ENCODE measurements at regions not wholly inside any gene's neighbourhood (a gene's known extent, or its start where the extent isn't known, plus 50 kb on each side); places are given as distances from the start of the nearest gene placed in this dataset.
"Not testable (repeated sequence)": the region's sequence is repeated elsewhere in the genome, so short reads cannot be mapped to it uniquely, and the experiment has no call there.

DNA sequence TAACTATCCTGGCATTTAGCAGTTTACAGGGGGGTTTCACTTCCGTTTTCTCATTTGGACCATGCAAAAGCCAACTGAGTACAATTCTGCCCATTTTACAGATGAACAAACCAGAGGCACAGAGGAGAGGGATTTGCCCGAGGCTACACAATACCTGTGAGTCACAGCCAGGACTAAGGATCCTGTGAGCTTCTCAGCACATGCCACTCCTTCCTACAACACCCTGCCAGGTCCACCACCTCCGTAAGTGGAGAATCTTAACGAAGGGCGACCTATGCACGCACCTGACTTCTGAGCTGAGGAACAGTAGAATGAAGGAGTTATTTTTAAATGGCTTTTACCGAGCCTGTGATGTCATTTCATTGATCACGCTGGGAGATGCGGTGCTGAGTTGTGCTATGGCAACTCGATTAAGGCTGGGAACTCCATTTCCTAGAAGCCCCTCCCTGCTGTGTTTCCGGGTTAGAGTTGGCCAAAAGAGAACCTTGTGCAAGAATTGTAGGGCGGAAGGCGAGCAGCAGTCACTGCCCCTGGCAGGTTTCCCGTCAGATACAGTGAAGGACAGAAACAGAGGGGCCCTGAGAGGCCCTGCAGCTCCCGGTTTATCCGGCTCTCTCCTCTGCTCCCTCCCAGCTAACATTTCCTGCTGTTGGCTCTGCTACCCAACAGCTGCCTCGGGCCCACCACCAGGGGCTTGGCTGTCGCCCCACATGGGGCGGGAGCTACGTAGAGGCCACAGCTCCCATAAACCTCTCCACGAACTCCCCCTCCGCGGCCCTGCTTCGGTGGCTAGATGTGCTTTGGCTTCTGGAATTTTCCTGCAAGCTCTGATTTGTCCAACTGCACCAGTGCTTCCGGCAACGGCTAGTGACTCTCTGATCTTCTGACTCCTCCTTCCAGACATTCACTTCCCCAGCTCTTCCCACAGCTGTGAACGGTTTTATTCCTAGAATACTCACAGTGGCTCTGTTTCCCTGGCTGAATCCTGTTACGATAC, 75.1 kb upstream of the USP9X start:
- DNase-seq, result peak; percentile 19

DNA sequence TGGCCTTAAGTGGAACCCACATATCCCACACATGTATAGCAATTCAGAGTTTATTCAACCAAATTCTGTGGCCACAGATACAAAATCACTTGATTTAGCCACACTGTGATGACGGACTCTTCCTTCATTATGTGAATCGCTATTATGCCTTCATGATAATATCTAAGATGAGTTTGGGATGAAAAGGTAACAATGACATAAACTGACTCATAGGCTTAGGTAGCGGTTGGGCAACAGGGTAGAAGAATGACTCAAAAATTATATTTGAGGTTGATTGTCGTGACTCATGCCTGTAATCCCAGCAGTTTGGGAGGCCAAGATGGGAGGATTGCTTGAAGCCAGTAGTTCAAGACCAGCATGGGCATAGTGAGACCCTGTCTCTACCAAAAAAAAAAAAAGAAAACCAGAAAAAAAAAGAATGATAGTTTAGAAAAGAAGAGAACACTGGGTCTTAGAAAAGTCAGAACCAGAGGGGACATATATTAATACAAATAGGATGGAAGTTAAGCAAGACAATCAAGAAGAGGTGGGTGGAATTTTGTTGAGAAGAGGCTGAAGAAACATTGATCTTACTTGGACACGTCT, 70.4 kb upstream of the USP9X start:
- DNase-seq, result no peak

DNA sequence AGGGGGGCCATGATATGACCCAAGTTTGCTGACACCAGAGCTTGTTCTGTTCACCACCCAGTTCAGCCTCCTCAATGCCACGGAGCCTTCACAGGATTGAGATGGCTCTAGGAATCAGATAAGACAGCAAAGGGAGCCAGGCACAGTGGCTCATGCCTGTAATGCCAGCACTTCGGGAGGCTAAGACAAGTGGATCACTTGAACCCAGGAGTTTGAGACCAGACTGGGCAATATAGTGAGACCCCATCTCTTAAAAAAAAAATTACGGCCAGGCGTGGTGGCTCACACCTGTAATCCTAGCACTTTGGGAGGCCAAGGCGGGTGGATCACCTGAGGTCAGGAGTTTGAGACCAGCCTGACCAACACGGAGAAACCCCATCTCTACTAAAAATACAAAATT, 67.5 kb upstream of the USP9X start:
- not testable (repeated sequence) for DNase-seq

DNA sequence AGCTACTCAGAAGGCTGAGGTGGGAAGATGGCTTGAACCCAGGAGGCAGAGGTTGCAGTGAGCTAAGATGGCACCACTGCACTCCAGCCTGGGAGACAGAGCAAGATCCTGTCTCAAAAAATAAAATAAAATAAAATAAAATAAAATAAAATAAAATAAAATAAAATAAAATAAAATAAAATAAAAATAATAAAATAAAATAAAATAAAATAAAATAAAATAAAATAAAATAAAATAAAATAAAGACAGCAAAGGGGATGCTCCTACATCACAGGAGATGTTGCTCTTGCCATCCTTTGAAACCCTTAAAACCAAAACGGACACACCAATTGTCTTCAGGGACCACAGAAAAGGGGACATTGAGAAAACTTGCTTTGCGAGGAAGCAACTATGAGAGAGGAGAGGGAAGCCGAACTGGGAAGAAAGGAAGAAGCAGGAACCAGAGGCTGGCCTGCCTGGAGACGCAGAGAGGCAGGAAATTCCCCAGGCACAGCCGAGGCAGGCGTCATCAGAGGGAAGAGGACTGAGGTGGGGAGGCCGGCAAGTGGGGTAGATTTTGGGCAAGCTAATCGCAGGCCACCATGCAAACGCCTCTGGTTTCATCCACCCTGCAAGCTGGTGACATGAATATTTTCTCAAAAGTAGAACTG, 66.7 kb upstream of the USP9X start:
- not testable (repeated sequence) for DNase-seq

DNA sequence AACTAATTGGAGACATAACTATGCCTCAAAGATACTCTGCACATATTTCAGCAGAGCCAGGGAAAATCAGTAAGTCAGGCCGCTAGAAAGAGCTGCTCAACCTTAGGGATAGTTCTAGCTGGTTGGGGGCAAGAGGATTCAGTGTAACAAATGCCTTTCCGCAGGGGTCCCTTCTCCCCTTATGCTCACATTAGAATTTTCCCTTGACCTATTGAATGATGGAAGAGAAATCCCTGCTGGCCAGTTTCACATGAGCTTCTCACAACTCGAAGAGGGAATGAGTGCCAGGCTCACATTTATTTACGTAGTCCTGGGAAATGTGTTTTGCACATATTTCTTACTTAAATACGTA, 66.2 kb upstream of the USP9X start:
- DNase-seq, result no peak

DNA sequence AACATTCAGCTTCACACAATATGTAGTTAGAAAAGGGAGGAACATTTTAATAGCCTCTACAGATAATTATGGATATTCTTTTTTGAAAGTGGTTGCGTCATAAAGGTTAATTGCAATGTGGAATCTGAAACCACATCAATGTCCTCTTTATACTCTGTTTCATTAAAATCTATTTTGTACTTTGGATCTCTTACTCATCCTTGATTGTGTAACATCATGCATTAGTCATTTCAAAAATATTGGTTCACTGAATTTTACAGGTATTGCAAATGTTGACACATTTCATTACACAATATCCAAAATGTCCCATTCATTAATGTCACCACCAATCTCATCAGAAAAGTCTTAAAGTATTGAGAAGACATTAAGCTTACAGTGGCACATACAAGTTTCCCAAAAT, 62.7 kb upstream of the USP9X start:
- DNase-seq, result no peak

DNA sequence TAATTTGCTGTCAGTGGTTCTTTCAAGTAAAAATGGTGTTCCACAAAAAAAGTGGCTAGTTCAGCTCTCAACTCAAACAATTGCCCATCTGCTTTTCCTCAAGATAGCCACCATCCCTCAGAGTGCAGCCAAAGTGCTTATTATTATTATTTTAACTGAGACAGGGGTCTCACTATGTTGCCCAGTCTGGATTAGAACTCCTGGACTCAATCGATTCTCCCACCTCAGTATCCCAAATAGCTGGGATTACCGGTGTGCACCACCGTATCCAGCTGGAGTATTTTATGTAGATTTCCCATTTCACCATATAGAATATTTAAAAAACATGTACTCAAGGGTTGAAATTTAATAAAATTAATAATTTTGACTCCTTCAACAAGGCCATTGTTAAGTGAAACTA, 62.1 kb upstream of the USP9X start:
- no peak for DNase-seq

DNA sequence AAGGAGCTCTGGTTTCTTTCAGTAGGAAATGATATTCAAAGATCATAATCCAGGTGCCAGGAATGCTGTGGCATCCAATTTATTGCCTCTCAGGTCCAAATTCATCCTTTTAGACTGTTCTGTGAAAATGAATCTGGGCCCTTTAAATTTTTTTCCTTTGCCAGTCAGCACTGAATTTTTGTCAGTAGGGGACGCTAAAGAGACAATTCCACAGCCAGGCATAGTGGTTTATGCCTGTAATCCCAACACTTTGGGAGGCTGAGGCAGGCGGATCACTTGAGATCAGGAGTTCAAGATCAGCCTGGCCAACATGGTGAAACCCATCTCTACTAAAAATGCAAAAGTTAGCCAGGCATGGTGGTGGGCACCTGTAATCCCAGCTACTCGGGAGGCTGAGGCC, 60.9 kb upstream of the USP9X start:
- DNase-seq, result not testable (repeated sequence)

DNA sequence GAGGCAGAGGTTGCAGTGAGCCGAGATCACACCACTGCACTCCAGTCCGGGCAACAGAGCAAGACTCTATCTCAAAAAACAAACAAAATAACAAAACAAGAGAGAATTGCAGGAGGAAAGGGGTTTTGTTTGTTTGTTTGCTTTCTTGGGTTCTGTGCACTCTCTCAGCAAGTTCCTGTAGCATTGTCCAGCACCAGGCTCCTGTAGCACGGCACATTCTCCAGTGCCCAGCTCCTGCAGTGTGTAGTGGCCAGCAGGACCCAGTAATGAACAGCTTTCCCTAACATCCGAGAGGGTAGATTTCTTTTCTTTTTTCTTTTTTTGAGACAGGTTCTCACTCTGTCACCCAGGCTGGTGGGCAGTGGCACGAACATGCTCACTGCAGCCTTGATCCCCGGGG, 60.5 kb upstream of the USP9X start:
- DNase-seq, result no peak

DNA sequence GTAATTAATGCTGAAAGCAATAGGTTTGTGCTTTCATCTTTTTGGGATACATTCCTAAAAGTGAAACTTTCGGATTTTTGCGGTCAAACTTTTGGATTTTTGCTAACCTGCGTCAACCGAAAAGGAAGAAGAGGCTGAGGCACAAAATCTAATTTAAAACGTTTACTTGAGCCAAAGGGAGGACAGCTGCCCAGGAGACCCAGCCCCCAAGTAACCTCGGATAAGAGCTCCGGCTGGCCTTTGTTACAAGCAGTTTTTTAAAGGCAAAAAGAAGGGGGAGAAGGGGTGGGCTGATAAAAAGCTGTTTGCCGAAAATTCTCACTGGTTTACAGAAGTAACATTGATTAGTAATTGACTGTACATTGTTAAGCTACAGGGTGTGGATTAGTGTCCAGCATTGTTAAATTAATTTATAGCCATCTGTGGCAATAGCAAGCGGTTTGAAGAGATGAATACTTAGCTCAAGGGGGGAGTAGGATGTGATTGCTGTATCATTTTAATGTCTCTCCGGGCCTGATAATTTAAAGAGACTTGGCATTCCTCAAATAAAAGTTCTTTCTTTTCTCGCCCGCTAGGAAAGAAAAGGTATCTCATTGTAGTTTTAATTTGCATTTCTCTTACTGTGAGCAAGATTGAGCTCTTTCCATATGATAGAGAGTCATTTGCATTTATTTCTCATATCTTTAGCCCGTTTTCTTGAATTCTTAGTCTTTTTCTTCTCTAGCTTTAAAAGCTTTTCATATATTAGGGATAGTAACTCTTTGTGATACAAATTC, 59.1 kb upstream of the USP9X start:
- DNase-seq, result no peak

DNA sequence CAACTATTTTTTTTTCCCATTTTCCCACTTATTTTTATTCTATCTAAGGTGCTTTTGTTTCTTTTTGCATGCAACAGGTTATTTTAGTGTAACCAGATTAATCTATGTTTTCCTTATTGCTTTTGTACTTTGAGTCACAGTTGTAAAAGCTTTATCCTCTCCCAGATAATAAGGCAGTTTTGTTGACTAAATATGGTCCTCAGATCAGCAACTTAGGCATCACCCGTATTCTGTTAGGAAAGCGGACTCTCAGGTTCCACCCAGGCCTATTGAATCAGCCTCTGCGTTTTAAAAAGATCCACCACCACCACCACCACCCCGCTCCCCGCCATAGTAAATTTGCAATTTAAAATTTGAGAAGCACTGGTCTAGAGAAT, 58.6 kb upstream of the USP9X start:
- DNase-seq, result no peak

DNA sequence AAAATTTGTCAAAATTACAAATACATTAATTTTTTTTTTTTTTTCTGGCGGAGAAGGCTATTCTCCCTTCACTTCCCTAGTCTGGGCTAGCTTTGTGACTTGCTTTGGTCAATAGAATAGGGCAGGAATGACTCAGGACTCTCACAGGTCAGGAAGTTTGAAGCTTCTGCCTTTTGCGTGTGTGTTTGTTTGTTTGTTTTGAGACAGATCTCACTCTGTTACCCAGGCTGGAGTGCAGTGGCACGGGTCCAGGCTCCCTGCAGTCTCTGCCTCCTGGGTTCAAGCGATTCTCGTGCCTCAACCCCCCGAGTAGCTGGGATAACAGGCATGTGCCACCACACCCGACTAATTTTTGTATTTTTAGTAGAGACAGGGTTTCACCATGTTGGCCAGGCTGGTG, 55.9 kb upstream of the USP9X start:
- no peak for DNase-seq

DNA sequence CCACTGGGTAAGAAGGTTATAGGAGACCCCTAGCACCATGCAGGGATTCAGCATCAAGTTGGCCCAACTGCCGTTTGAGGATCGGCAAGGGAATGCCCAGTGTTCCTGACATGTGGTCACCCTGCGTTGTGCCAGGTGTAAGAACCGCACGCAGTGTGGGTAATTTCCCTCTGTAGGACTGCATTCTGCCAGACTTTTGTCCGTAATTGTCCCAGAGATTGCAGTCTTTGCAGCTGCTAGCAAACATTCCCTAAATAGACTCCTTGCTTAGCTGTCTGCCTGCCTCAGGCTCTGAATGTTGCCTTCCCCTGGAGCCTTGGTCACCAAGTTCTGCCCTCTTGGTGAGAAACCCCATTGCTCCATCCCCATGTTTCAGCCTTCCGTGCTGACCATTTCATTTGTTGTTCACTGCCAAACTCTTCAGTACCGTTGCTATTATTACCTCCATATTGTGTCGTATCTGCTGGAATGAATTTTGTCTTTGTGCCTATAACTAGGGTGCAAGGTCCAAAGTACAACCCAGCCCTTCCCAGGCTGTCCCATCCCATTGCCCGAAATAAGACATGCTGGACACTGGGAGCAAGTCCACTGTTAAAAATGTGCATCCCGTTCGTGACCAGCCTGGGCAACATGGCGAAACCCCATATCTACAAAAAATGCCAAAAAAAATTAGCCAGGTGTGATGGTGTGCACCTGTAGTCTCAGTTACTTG, 53.8 kb upstream of the USP9X start:
- no peak for DNase-seq

DNA sequence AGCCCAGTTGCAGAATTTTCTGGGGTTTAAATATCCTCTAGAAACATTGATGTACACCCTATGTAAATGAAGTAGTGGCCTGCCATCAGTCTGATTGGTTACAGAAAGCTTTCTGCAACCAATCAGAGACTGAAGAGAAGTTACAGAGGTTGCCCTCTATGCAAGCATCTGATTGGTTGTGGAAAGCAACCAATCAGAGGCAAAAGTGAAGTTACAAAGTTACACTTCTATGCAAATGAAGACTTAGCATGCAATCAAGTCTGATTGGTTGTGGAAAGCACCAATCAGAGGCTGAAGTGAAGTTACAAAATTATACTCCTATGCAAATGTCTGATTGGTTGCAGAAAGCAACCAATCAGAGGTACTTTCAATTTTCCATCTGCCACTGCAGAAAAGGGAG, 51.9 kb upstream of the USP9X start:
- no peak for DNase-seq

DNA sequence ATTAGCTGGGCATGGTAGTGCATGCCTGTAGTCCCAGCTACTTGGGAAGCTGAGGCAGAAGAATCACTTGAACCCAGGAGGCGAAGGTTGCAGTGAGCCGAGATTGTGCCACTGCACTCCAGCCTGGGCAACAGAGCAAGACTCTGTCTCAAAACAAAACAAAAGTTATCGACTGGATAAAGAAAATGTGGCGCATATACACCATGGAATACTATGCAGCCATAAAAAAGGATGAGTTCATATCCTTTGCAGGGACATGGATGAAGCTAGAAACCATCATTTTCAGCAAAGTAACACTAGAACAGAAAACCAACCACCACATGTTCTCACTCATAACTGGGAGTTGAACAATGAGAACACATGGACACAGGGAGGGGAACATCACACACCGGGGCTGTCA, 50.3 kb upstream of the USP9X start:
- not testable (repeated sequence) for DNase-seq

All from activated CD4-positive, alpha-beta T cell treated with anti-CD3 and anti-CD28 coated beads for 1 hour (primary cell).